ENCODE measurements at regions not wholly inside any gene's neighbourhood (a gene's known extent, or its start where the extent isn't known, plus 50 kb on each side); places are given as distances from the start of the nearest gene placed in this dataset.

- H3K36me3 Mint-ChIP-seq = no peaks in the 10 kb centered on the region
- H3K4me1 Mint-ChIP-seq = peaks cover 12% of the 10 kb centered on the region
- H3K4me3 Mint-ChIP-seq = no peak overlapping the region
- peaks cover 44% of the 10 kb centered on the region for H3K27me3 Mint-ChIP-seq
- ATAC-seq = no peak
- no peak overlapping the region for H3K27ac Mint-ChIP-seq
- no peaks in the 10 kb centered on the region for H3K9me3 Mint-ChIP-seq
Measured at GRCh38 chr4:3707423-3708102, 58.6 kb upstream of the ADRA2C start.

- no peak for ATAC-seq
- H3K4me3 Mint-ChIP-seq = no peak overlapping the region
- H3K4me1 Mint-ChIP-seq = peaks cover 12% of the 10 kb centered on the region
- H3K36me3 Mint-ChIP-seq = no peaks in the 10 kb centered on the region
- no peak overlapping the region for H3K27ac Mint-ChIP-seq
- peaks cover 51% of the 10 kb centered on the region for H3K27me3 Mint-ChIP-seq
- no peaks in the 10 kb centered on the region for H3K9me3 Mint-ChIP-seq
Measured at GRCh38 chr4:3706565-3707422, 59.4 kb upstream of the ADRA2C start.

GRCh38 chr4:3706111-3706511, 60.1 kb upstream of the ADRA2C start:
- peaks cover 51% of the 10 kb centered on the region for H3K27me3 Mint-ChIP-seq
- ATAC-seq = no peak
- peaks cover 12% of the 10 kb centered on the region for H3K4me1 Mint-ChIP-seq
- no peak overlapping the region for H3K27ac Mint-ChIP-seq
- no peaks in the 10 kb centered on the region for H3K9me3 Mint-ChIP-seq
- no peak overlapping the region for H3K4me3 Mint-ChIP-seq
- no peaks in the 10 kb centered on the region for H3K36me3 Mint-ChIP-seq

- ATAC-seq = no peak
- Mint-ChIP-seq H3K4me3 (no peak overlapping the region), H3K36me3 (no peaks in the 10 kb centered on the region), H3K9me3 (no peaks in the 10 kb centered on the region), H3K27ac (no peak overlapping the region), H3K27me3 (peaks cover 58% of the 10 kb centered on the region), H3K4me1 (peaks cover 12% of the 10 kb centered on the region)
Measured at GRCh38 chr4:3705236-3705987, 60.8 kb upstream of the ADRA2C start.

- H3K9me3 Mint-ChIP-seq = no peaks in the 10 kb centered on the region
- no peak overlapping the region for H3K4me3 Mint-ChIP-seq
- H3K4me1 Mint-ChIP-seq = peaks cover 12% of the 10 kb centered on the region
- no peak for ATAC-seq
- H3K27ac Mint-ChIP-seq = no peak overlapping the region
- peaks cover 65% of the 10 kb centered on the region for H3K27me3 Mint-ChIP-seq
- H3K36me3 Mint-ChIP-seq = no peaks in the 10 kb centered on the region
Measured at GRCh38 chr4:3704669-3705068, 61.5 kb upstream of the ADRA2C start.

- no peak overlapping the region for H3K4me3 Mint-ChIP-seq
- ATAC-seq = no peak
- no peaks in the 10 kb centered on the region for H3K9me3 Mint-ChIP-seq
- peaks cover 73% of the 10 kb centered on the region for H3K27me3 Mint-ChIP-seq
- H3K4me1 Mint-ChIP-seq = peaks cover 12% of the 10 kb centered on the region
- no peaks in the 10 kb centered on the region for H3K36me3 Mint-ChIP-seq
- H3K27ac Mint-ChIP-seq = no peak overlapping the region
Measured at GRCh38 chr4:3703677-3704521, 62.3 kb upstream of the ADRA2C start.

- no peak for ATAC-seq
- Mint-ChIP-seq H3K27me3 (peaks cover 79% of the 10 kb centered on the region), H3K36me3 (no peaks in the 10 kb centered on the region), H3K4me3 (no peak overlapping the region), H3K9me3 (peaks cover 4% of the 10 kb centered on the region), H3K27ac (no peak overlapping the region), H3K4me1 (peaks cover 10% of the 10 kb centered on the region)
Measured at GRCh38 chr4:3703343-3703676, 62.9 kb upstream of the ADRA2C start.

GRCh38 chr4:3702561-3703221, 63.5 kb upstream of the ADRA2C start:
- no peak overlapping the region for H3K4me3 Mint-ChIP-seq
- peaks cover 4% of the 10 kb centered on the region for H3K9me3 Mint-ChIP-seq
- H3K4me1 Mint-ChIP-seq = peaks cover 4% of the 10 kb centered on the region
- no peaks in the 10 kb centered on the region for H3K36me3 Mint-ChIP-seq
- H3K27me3 Mint-ChIP-seq = peaks cover 77% of the 10 kb centered on the region
- no peak overlapping the region for H3K27ac Mint-ChIP-seq
- peak; percentile 10 for ATAC-seq

- no peak overlapping the region for H3K27ac Mint-ChIP-seq
- H3K36me3 Mint-ChIP-seq = peaks cover 3% of the 10 kb centered on the region
- H3K4me3 Mint-ChIP-seq = no peak overlapping the region
- no peak for ATAC-seq
- H3K4me1 Mint-ChIP-seq = no peaks in the 10 kb centered on the region
- peaks cover 11% of the 10 kb centered on the region for H3K9me3 Mint-ChIP-seq
- peaks cover 75% of the 10 kb centered on the region for H3K27me3 Mint-ChIP-seq
Measured at GRCh38 chr4:3701736-3702560, 64.2 kb upstream of the ADRA2C start.

GRCh38 chr4:3701271-3701734, 64.9 kb upstream of the ADRA2C start:
- Mint-ChIP-seq H3K4me3 (no peak overlapping the region), H3K9me3 (peaks cover 13% of the 10 kb centered on the region), H3K36me3 (peaks cover 4% of the 10 kb centered on the region), H3K4me1 (no peaks in the 10 kb centered on the region), H3K27me3 (peaks cover 75% of the 10 kb centered on the region), H3K27ac (no peak overlapping the region)
- no peak for ATAC-seq

- ATAC-seq = no peak
- H3K36me3 Mint-ChIP-seq = peaks cover 4% of the 10 kb centered on the region
- H3K27ac Mint-ChIP-seq = no peak overlapping the region
- no peaks in the 10 kb centered on the region for H3K4me1 Mint-ChIP-seq
- peaks cover 13% of the 10 kb centered on the region for H3K9me3 Mint-ChIP-seq
- H3K27me3 Mint-ChIP-seq = peaks cover 70% of the 10 kb centered on the region
- H3K4me3 Mint-ChIP-seq = no peak overlapping the region
Measured at GRCh38 chr4:3700736-3701135, 65.4 kb upstream of the ADRA2C start.

GRCh38 chr4:3700223-3700622, 66.0 kb upstream of the ADRA2C start:
- Mint-ChIP-seq H3K27me3 (peaks cover 65% of the 10 kb centered on the region), H3K4me3 (no peak overlapping the region), H3K27ac (no peak overlapping the region), H3K36me3 (peaks cover 4% of the 10 kb centered on the region), H3K9me3 (peaks cover 13% of the 10 kb centered on the region), H3K4me1 (no peaks in the 10 kb centered on the region)
- no peak for ATAC-seq

GRCh38 chr4:3699678-3700077, 66.5 kb upstream of the ADRA2C start:
- Mint-ChIP-seq H3K36me3 (peaks cover 4% of the 10 kb centered on the region), H3K9me3 (peaks cover 13% of the 10 kb centered on the region), H3K4me3 (no peak overlapping the region), H3K27me3 (peaks cover 64% of the 10 kb centered on the region), H3K27ac (no peak overlapping the region), H3K4me1 (no peaks in the 10 kb centered on the region)
- ATAC-seq = no peak

- peaks cover 13% of the 10 kb centered on the region for H3K9me3 Mint-ChIP-seq
- ATAC-seq = no peak
- no peak overlapping the region for H3K27ac Mint-ChIP-seq
- H3K36me3 Mint-ChIP-seq = peaks cover 4% of the 10 kb centered on the region
- H3K4me1 Mint-ChIP-seq = no peaks in the 10 kb centered on the region
- no peak overlapping the region for H3K4me3 Mint-ChIP-seq
- H3K27me3 Mint-ChIP-seq = peaks cover 63% of the 10 kb centered on the region
Measured at GRCh38 chr4:3699261-3699660, 66.9 kb upstream of the ADRA2C start.

Data from stimulated activated memory B cell treated with anti-CD40 and anti-IgM and Interleukin-4, amounts not matched to agents 10 μg/mL and 1 μg/mL and 100 μg/mL, for 72 hours (primary cell).